VCaP (cell line): ENCODE measurements at regions not wholly inside any gene's neighbourhood (a gene's known extent, or its start where the extent isn't known, plus 50 kb on each side); places are given as distances from the start of the nearest gene placed in this dataset.

Experiments
- H3K27ac ChIP-seq: fragments of 450-650 bp; 2 replicates; pipeline ENCODE4 v1.5.1; 2017
- CTCF ChIP-seq: fragments of 450-650 bp; conservative IDR thresholded peaks from 2 replicates; pipeline ENCODE4 v1.5.1; 2017; ENCODE audit warnings: mild to moderate bottlenecking, moderate library complexity

GRCh38 chr12:25769082-25769945, 189.2 kb upstream of the RASSF8 start:
- H3K27ac ChIP-seq: peak overlapping the region; percentile 75

GRCh38 chr12:25771041-25771440, 187.4 kb upstream of the RASSF8 start:
- TF ChIP-seq CTCF: no peak
- H3K27ac ChIP-seq: no peak overlapping the region

More at GRCh38 chr12:25769082-25769945, 189.2 kb upstream of the RASSF8 start:
- TF ChIP-seq CTCF: no peak

DNA sequence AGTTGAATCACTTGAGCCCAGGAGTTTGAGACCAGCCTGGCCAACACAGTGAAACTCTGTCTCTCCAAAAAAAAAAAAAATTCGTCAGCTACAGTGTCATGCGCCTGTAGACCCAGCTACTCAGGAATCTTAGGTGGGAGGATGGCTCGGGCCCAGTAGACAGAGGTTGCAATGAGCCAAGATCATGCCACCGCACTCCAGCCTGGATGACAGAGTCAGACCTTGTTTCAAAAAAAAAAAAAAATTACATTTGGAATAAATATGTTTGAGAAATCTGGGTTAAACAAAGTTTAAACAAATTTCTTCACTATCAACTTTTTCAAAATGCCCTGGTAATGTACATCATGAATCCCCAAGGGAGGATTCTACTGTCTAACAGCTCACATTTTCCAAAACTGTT, 187.0 kb upstream of the RASSF8 start:
- TF ChIP-seq CTCF: no peak
- no peak overlapping the region for H3K27ac ChIP-seq

DNA sequence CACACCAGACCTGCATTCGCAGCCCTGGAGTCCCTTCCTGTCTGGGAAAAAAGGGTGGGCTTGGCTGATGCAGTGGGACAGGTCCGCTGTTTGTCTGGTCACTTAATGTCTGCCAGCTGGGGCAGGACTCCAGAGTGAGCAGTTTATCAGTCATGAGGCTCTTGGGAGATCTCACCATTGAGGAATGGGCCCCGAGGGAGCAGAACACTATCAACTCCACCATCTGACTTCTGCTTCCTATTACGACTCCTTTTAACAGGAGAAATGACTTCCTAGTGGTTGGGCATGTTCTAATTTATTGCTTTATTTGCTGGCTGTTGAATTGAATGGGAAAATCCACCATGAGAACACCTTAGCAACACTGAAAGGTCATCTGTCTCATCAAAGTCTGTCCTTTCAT, 182.5 kb upstream of the RASSF8 start:
- peak overlapping the region; percentile 50 for H3K27ac ChIP-seq
- TF ChIP-seq CTCF: no peak

DNA sequence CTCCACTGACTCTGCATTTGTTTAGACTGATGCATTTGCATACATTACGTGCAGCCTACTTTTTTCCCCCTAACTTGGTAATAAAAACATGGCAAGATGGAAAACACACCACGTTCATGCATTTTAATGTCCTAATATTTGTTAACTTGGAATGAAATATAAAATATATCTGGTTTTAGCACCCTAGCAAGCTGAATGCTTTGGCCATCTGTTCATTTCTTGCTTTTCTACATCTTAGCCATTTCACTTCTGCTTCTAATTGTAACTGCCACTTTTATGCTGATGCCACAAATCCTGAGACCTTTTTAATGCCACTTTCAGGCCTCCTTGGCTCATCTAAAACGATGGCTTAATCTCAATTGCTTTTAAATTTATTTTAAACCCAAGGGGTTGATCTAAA, 177.7 kb upstream of the RASSF8 start:
- TF ChIP-seq CTCF: no peak
- no peak overlapping the region for H3K27ac ChIP-seq

GRCh38 chr12:25781232-25781631, 177.2 kb upstream of the RASSF8 start:
- TF ChIP-seq CTCF: no peak
- H3K27ac ChIP-seq: no peak overlapping the region

GRCh38 chr12:25783566-25783965, 174.9 kb upstream of the RASSF8 start:
- no peak overlapping the region for H3K27ac ChIP-seq
- TF ChIP-seq CTCF: no peak
